ENCODE measurements at regions not wholly inside any gene's neighbourhood (a gene's known extent, or its start where the extent isn't known, plus 50 kb on each side); places are given as distances from the start of the nearest gene placed in this dataset.
"Not testable (repeated sequence)": the region's sequence is repeated elsewhere in the genome, so short reads cannot be mapped to it uniquely, and the experiment has no call there.

- not testable (repeated sequence) for TF ChIP-seq CTCF (optimal IDR thresholded peaks at IDR 0.05 in 1 of 3, IDR thresholded peaks at IDR 0.05 in 1 of 3, conservative IDR thresholded peaks at IDR 0.05 in 1 of 3; ENCODE audit: extremely low read depth in 1 of 3, insufficient read depth in 2 of 3, low read length in 3 of 3); EZH2 (IDR thresholded peaks at IDR 0.05; ENCODE audit: low read length)
These were observed 794.1 kb downstream of the SPATA31A7 start for GRCh38 chr9:61983954-61984353.
